GM19397 (cell line): ENCODE measurements at regions not wholly inside any gene's neighbourhood (a gene's known extent, or its start where the extent isn't known, plus 50 kb on each side); places are given as distances from the start of the nearest gene placed in this dataset.

Experiments
- ATAC-seq: cut with Tn5 transposase; IDR thresholded peaks from one replicate; pipeline ENCODE4 v1.9.1; 2021; ENCODE audit warnings: mild to moderate bottlenecking, moderate library complexity; ENCODE audit not compliant: unreplicated experiment

DNA sequence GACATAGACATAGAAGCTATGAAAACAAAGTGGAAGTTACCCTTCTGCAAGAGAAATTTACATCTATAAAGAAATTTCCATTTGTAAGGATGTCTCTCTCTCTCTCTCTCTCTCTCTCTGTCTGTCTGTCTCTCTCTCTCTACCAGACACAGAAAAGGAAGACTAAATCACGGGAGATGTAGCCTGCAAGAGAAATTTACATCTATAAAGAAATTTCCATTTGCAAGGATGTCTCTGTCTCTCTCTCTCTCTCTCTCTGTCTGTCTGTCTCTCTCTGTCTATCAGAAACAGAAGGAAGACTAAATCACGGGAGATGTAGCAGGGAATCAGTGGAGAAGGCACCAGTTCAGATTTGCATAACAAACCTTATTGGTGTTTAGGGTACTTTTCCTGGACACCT is 65.6 kb upstream of the CTSO start:
- ATAC-seq, result no peak

DNA sequence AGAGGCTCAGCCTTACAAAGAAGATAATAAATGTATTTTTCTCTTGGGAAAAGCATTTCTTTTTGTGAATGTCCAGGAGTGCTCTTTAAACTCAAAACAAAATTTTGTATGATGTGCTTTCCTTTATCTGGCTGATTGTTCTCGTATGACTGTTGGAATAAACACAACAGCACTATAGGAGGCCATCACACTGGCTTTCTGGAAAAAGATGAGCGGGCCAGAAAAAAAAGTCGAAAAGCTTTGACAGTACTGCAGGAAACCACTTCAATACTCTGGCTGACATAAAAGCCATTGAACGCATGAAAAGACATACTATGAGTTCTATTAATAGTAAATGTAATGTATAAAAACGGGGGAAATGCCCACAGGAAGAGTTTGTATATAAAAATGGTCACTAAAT is 64.7 kb upstream of the CTSO start:
- ATAC-seq, result no peak

GRCh38 chr4:156015781-156016180 is 62.1 kb upstream of the CTSO start:
- no peak for ATAC-seq

DNA sequence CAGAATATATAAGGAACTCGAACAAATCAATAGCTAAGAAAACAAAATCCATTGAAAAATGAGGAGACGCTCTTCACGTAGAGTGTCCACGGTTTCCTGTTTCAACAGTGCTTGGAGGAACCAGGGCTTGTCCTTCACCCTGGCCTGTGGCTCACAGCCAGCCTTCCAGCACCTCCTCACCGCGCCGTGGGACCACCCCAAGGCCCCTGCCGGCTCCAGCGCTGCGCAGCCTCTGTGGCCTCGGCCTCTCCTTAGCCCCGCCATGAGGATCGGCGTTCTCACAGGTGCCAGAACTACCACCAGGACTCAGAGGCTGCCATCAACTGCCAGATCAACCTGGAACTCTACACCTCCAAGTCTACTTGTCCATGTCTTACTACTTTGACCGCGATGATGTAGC is 52.5 kb upstream of the CTSO start:
- ATAC-seq, result no peak
